Testis (tissue), 2 donors: ENCODE measurements at regions not wholly inside any gene's neighbourhood (a gene's known extent, or its start where the extent isn't known, plus 50 kb on each side); places are given as distances from the start of the nearest gene placed in this dataset.

Experiments
- DNase-seq: peaks from one replicate; pipeline ENCODE4 v3.0.0-alpha.2; 2019
- H3K27ac ChIP-seq, 2 donors: fragments of 200-600 bp; sonication (generic); one replicate each; pipeline ENCODE4 v1.5.1; 2019
- H3K27me3 ChIP-seq: fragments of 200-600 bp; sonication (generic); one replicate; pipeline ENCODE4 v1.5.1; 2019
- H3K36me3 ChIP-seq: fragments of 200-600 bp; sonication (generic); one replicate; pipeline ENCODE4 v1.5.1; 2017; ENCODE audit warnings: low read depth; ENCODE audit errors: missing control alignments
- H3K4me1 ChIP-seq: fragments of 200-600 bp; sonication (generic); one replicate; pipeline ENCODE4 v1.5.1; 2019
- H3K4me3 ChIP-seq, 2 donors: fragments of 200-600 bp; sonication (generic); one replicate each; pipeline ENCODE4 v1.5.1; 2017 to 2019
- H3K9me3 ChIP-seq: fragments of 200-600 bp; sonication (generic); one replicate; pipeline ENCODE4 v1.5.1; 2017
- CTCF ChIP-seq, 3 experiments: fragments of 450-650 bp in 2 of 3; fragments of 200-600 bp in 1 of 3; sonication (generic) in 1 of 3; IDR thresholded peaks; one replicate each; pipeline ENCODE4 v1.5.1; 2016 to 2019; ENCODE audit warnings: antibody characterized with exemption in 3 of 3, mild to moderate bottlenecking in 2 of 3, moderate library complexity in 1 of 3
- POLR2A ChIP-seq: fragments of 450-650 bp; IDR thresholded peaks from one replicate; pipeline ENCODE4 v1.6.1; 2017; ENCODE audit warnings: antibody characterized with exemption, mild to moderate bottlenecking, moderate library complexity
- WGBS, 2 donors: methylation state at CpG; one replicate each; pipeline ENCODE4 v1.1.5; 2018; 5-methylcytosine and 5-hydroxymethylcytosine counted together
- intact Hi-C: fragments of 100-400 bp; cut with DNase I; formaldehyde crosslinking; loops from one replicate; pipeline ENCODE4 v1.15.1; 2023; ENCODE audit warnings: low total_unique reads

- 97% methylated on average over 3 of the region's 3 CpGs for WGBS, 2 donors
- no peaks in the 10 kb centered on the region for H3K27me3 ChIP-seq
- H3K27ac ChIP-seq, result no peak overlapping the region
- H3K4me3 ChIP-seq, result no peak overlapping the region
- H3K4me1 ChIP-seq, result no peaks in the 10 kb centered on the region
- H3K36me3 ChIP-seq, result no peaks in the 10 kb centered on the region
- DNase-seq, result no peak
- intact Hi-C loops, result no loop called here
- TF ChIP-seq POLR2A, result no peak
- no peak for TF ChIP-seq CTCF (IDR thresholded peaks at IDR 0.05)
- H3K9me3 ChIP-seq, result no peaks in the 10 kb centered on the region
These were observed 174.7 kb upstream of the NFIB start for GRCh38 chr9:14488421-14489190.

GRCh38 chr9:14487547-14488185, 173.7 kb upstream of the NFIB start:
- Histone ChIP-seq H3K4me3 (no peak overlapping the region), H3K27ac (no peak overlapping the region)
- intact Hi-C loops, result no loop called here

GRCh38 chr9:14485366-14485765, 171.4 kb upstream of the NFIB start:
- no peaks in the 10 kb centered on the region for H3K9me3 ChIP-seq
- H3K36me3 ChIP-seq, result no peaks in the 10 kb centered on the region
- H3K4me1 ChIP-seq, result no peaks in the 10 kb centered on the region
- H3K27ac ChIP-seq, result no peak overlapping the region
- intact Hi-C loops, result no loop called here
- H3K4me3 ChIP-seq, result no peak overlapping the region
- WGBS, 2 donors, result 89 to 92% methylated on average over 5 of the region's 5 CpGs
- no peak for DNase-seq
- H3K27me3 ChIP-seq, result no peaks in the 10 kb centered on the region
- TF ChIP-seq CTCF (IDR thresholded peaks at IDR 0.05) (no peak), POLR2A (no peak)

More at GRCh38 chr9:14487547-14488185, 173.7 kb upstream of the NFIB start:
- Histone ChIP-seq H3K4me1 (no peaks in the 10 kb centered on the region), H3K27me3 (no peaks in the 10 kb centered on the region), H3K9me3 (no peaks in the 10 kb centered on the region), H3K36me3 (no peaks in the 10 kb centered on the region)
- DNase-seq, result no peak
- TF ChIP-seq POLR2A, result no peak
- no peak for TF ChIP-seq CTCF (IDR thresholded peaks at IDR 0.05)
- WGBS, 2 donors, result 85 to 88% methylated on average over 6 of the region's 6 CpGs

GRCh38 chr9:14482856-14483255, 168.9 kb upstream of the NFIB start:
- H3K36me3 ChIP-seq, result no peaks in the 10 kb centered on the region
- intact Hi-C loops, result no loop called here
- no peaks in the 10 kb centered on the region for H3K27me3 ChIP-seq
- H3K27ac ChIP-seq, result no peak overlapping the region
- no peaks in the 10 kb centered on the region for H3K9me3 ChIP-seq
- no peak for TF ChIP-seq POLR2A
- TF ChIP-seq CTCF (IDR thresholded peaks at IDR 0.05), result no peak
- no peaks in the 10 kb centered on the region for H3K4me1 ChIP-seq
- H3K4me3 ChIP-seq, result no peak overlapping the region
- WGBS, 2 donors, result 83 to 87% methylated on average over 3 of the region's 3 CpGs
- no peak for DNase-seq
